ENCODE measurements at regions not wholly inside any gene's neighbourhood (a gene's known extent, or its start where the extent isn't known, plus 50 kb on each side); places are given as distances from the start of the nearest gene placed in this dataset.

- TF ChIP-seq E2F8 (IDR thresholded peaks at IDR 0.05; ENCODE audit: low read depth, partially characterized antibody) = no peak
- TF ChIP-seq POLR2AphosphoS5 (IDR thresholded peaks at IDR 0.05; ENCODE audit: low read length) = no peak
- TF ChIP-seq ZNF592 (IDR thresholded peaks at IDR 0.05) = no peak
- no peak for TF ChIP-seq POLR2A (IDR thresholded peaks at IDR 0.05; ENCODE audit: low read depth, low read length)
- TF ChIP-seq SRF (IDR thresholded peaks at IDR 0.05; ENCODE audit: low read depth in 2 of 2, low read length in 2 of 2) = no peak
Measured at GRCh38 chr3:174725303-174725702, 133.8 kb upstream of the NAALADL2 start.
